ENCODE measurements at regions not wholly inside any gene's neighbourhood (a gene's known extent, or its start where the extent isn't known, plus 50 kb on each side); places are given as distances from the start of the nearest gene placed in this dataset.

- TF ChIP-seq EZH2 (IDR thresholded peaks at IDR 0.05; ENCODE audit: borderline replicate concordance, low read length) (no peak), CTCF (IDR thresholded peaks at IDR 0.05; ENCODE audit: low read length) (no peak)
Observed at GRCh38 chr18:38466426-38466825, 900.8 kb upstream of the CELF4 start.
